Spleen (tissue), 11 donors: ENCODE measurements at regions not wholly inside any gene's neighbourhood (a gene's known extent, or its start where the extent isn't known, plus 50 kb on each side); places are given as distances from the start of the nearest gene placed in this dataset.

ENCODE experiments used
- DNase-seq: peaks from one replicate; pipeline ENCODE4 v3.0.0-alpha.2; 2020
- H3K27ac ChIP-seq, 8 donors: fragments of 200-600 bp; sonication (generic) in 7 of 8; 1 replicate in 4 of 8; 2 replicates in 4 of 8; pipeline versions ENCODE4 v1.5.0 to v1.8.0; 2016 to 2021; ENCODE audit warnings: inconsistent platforms in 4 of 8, mild to moderate bottlenecking in 4 of 8, moderate library complexity in 1 of 8
- H3K27me3 ChIP-seq, 7 donors: fragments of 200-600 bp; sonication (generic) in 6 of 7; replicated peaks in 1 of 7; 1 replicate in 4 of 7; 2 replicates in 3 of 7; pipeline versions ENCODE4 v1.5.0 to v1.8.0; 2016 to 2021; ENCODE audit warnings: inconsistent platforms in 3 of 7, mild to moderate bottlenecking in 1 of 7
- H3K36me3 ChIP-seq, 6 donors: fragments of 200-600 bp; sonication (generic) in 5 of 6; 1 replicate in 4 of 6; 2 replicates in 2 of 6; pipeline versions ENCODE4 v1.5.0 to v1.8.0; 2016 to 2021; ENCODE audit warnings: inconsistent platforms in 2 of 6
- H3K4me1 ChIP-seq, 6 donors: fragments of 200-600 bp; sonication (generic) in 5 of 6; 1 replicate in 3 of 6; 2 replicates in 3 of 6; pipeline versions ENCODE4 v1.5.0 to v1.8.0; 2016 to 2021; ENCODE audit warnings: inconsistent platforms in 3 of 6
- H3K4me3 ChIP-seq, 8 donors: fragments of 200-600 bp; sonication (generic) in 7 of 8; 1 replicate in 4 of 8; 2 replicates in 4 of 8; pipeline versions ENCODE4 v1.5.0 to v1.8.0; 2016 to 2021; ENCODE audit warnings: inconsistent platforms in 4 of 8, mild to moderate bottlenecking in 4 of 8, moderate library complexity in 2 of 8
- H3K9me3 ChIP-seq, 8 donors: fragments of 200-600 bp; sonication (generic) in 7 of 8; 1 replicate in 4 of 8; 2 replicates in 4 of 8; pipeline versions ENCODE4 v1.5.0 to v1.8.0; 2016 to 2021; ENCODE audit warnings: inconsistent platforms in 4 of 8
- CTCF ChIP-seq, 11 experiments: fragments of 200-600 bp in 7 of 11; fragments of 450-650 bp in 4 of 11; sonication (generic) in 4 of 11; IDR thresholded peaks in 8 of 11; conservative IDR thresholded peaks in 3 of 11; 1 replicate in 7 of 11; 2 replicates in 4 of 11; pipeline versions ENCODE4 v1.4.0 to v1.8.0; 2016 to 2021; ENCODE audit warnings: antibody characterized with exemption in 11 of 11, inconsistent platforms in 4 of 11, mild to moderate bottlenecking in 1 of 11
- POLR2A ChIP-seq, 3 donors: fragments of 450-650 bp; IDR thresholded peaks; one replicate each; pipeline ENCODE4 v1.5.1; 2017; ENCODE audit warnings: antibody characterized with exemption in 3 of 3, mild to moderate bottlenecking in 1 of 3
- POLR2AphosphoS5 ChIP-seq, 3 donors: sonication (generic); formaldehyde crosslinking; IDR thresholded peaks; one replicate each; pipeline ENCODE4 v1.5.1; 2017; ENCODE audit warnings: antibody characterized with exemption in 3 of 3
- WGBS, 5 donors: extraction: QIAGEN DNeasy Blood & Tissue Kit in 3 of 5; methylation state at CpG; one replicate each; pipeline versions ENCODE4 v1.1.5 to v1.1.7; 2013 to 2018; 5-methylcytosine and 5-hydroxymethylcytosine counted together
- intact Hi-C: fragments of 100-400 bp; cut with DNase I; formaldehyde crosslinking; loops from one replicate; pipeline ENCODE4 v1.15.0; 2023; ENCODE audit warnings: low total_unique reads
- donor health status: healthy with polysubstance abuse.
- donor health status: DM: no; HTN: no; CAD: no; lungs with moderate emphysema.
- donor health status: DM: no; HTN: no; CAD: no.
- donor health status: Bipolar disorder and iron deficiency.
- donor health status: healthy.
- donor health status: DM: no; HTN: no; CAD: no.
- donor health status: DM: yes; HTN: yes; CAD: no.

- H3K4me3 ChIP-seq = no peak overlapping the region
- TF ChIP-seq POLR2A (IDR thresholded peaks at IDR 0.05) = no peak
- TF ChIP-seq POLR2AphosphoS5 (IDR thresholded peaks at IDR 0.05) = no peak
- no peaks in the 10 kb centered on the region for H3K9me3 ChIP-seq
- DNase-seq = no peak
- peaks cover 0 to 9% (median 3%) of the 10 kb centered on the region in 6 donors for H3K4me1 ChIP-seq
- H3K36me3 ChIP-seq = no peaks in the 10 kb centered on the region
- intact Hi-C loops = no loop called here
- no peaks in the 10 kb centered on the region for H3K27me3 ChIP-seq
- H3K27ac ChIP-seq = no peak overlapping the region
- WGBS, 5 donors = 79 to 90% (median 86%) methylated on average over 15 of the region's 15 CpGs
These were observed 200.5 kb upstream of the PRICKLE1 start for GRCh38 chr12:42789808-42790760.

GRCh38 chr12:42786400-42787148 is 197.0 kb upstream of the PRICKLE1 start:
- WGBS, 5 donors = 63 to 74% (median 73%) methylated on average over 5 of the region's 5 CpGs
- intact Hi-C loops = no loop called here
- no peak for TF ChIP-seq POLR2AphosphoS5 (IDR thresholded peaks at IDR 0.05)
- TF ChIP-seq CTCF (IDR thresholded peaks at IDR 0.05 in 8 of 11, conservative IDR thresholded peaks at IDR 0.05 in 3 of 11) = no peak
- no peak for TF ChIP-seq POLR2A (IDR thresholded peaks at IDR 0.05)
- no peak for DNase-seq
- Histone ChIP-seq H3K36me3 (no peaks in the 10 kb centered on the region), H3K9me3 (no peaks in the 10 kb centered on the region), H3K4me1 (peaks cover 0 to 9% (median 3%) of the 10 kb centered on the region in 6 donors), H3K27ac (no peak overlapping the region), H3K27me3 (no peaks in the 10 kb centered on the region), H3K4me3 (no peak overlapping the region)

- Histone ChIP-seq H3K27ac (no peak overlapping the region), H3K36me3 (no peaks in the 10 kb centered on the region), H3K9me3 (no peaks in the 10 kb centered on the region), H3K4me1 (peaks cover 0 to 7% (median 1%) of the 10 kb centered on the region in 6 donors), H3K4me3 (no peak overlapping the region), H3K27me3 (no peaks in the 10 kb centered on the region)
- no peak for DNase-seq
- TF ChIP-seq POLR2AphosphoS5 (IDR thresholded peaks at IDR 0.05) (no peak), CTCF (IDR thresholded peaks at IDR 0.05 in 8 of 11, conservative IDR thresholded peaks at IDR 0.05 in 3 of 11) (no peak), POLR2A (IDR thresholded peaks at IDR 0.05) (no peak)
- WGBS, 5 donors = 80 to 90% (median 87%) methylated on average over 2 of the region's 2 CpGs
- intact Hi-C loops = no loop called here
These were observed 196.4 kb upstream of the PRICKLE1 start for GRCh38 chr12:42785944-42786343.

GRCh38 chr12:42780671-42781070 is 191.1 kb upstream of the PRICKLE1 start:
- H3K4me1 ChIP-seq = no peaks in the 10 kb centered on the region
- H3K27me3 ChIP-seq = no peaks in the 10 kb centered on the region
- intact Hi-C loops = no loop called here
- no peak for DNase-seq
- TF ChIP-seq POLR2A (IDR thresholded peaks at IDR 0.05) (no peak), POLR2AphosphoS5 (IDR thresholded peaks at IDR 0.05) (no peak), CTCF (IDR thresholded peaks at IDR 0.05 in 8 of 11, conservative IDR thresholded peaks at IDR 0.05 in 3 of 11) (no peak)
- no peaks in the 10 kb centered on the region for H3K36me3 ChIP-seq
- no peaks in the 10 kb centered on the region for H3K9me3 ChIP-seq
- H3K27ac ChIP-seq = no peak overlapping the region
- no peak overlapping the region for H3K4me3 ChIP-seq
- 71 to 100% (median 79%) methylated on average over 1 of the region's 1 CpG for whole genome bisulfite sequencing, 5 donors
